Urinary bladder (tissue), 3 donors: ENCODE measurements at regions not wholly inside any gene's neighbourhood (a gene's known extent, or its start where the extent isn't known, plus 50 kb on each side); places are given as distances from the start of the nearest gene placed in this dataset.

Experiments used
- DNase-seq: peaks from one replicate; pipeline ENCODE4 v3.0.0-alpha.2; 2015; ENCODE audit errors: extremely low spot score
- H3K27ac ChIP-seq: one replicate; pipeline ENCODE4 v1.5.1; 2013; ENCODE audit warnings: low read depth, mild to moderate bottlenecking, moderate library complexity
- H3K36me3 ChIP-seq: one replicate; pipeline ENCODE4 v1.6.1; 2013; ENCODE audit warnings: mild to moderate bottlenecking, moderate library complexity; ENCODE audit not compliant: insufficient read depth
- H3K4me1 ChIP-seq: one replicate; pipeline ENCODE4 v1.6.1; 2013; ENCODE audit warnings: mild to moderate bottlenecking, moderate library complexity; ENCODE audit not compliant: insufficient read depth
- H3K4me3 ChIP-seq: one replicate; pipeline ENCODE4 v1.5.1; 2013; ENCODE audit warnings: low read depth, low read length
- WGBS: extraction: QIAGEN DNeasy Blood & Tissue Kit; methylation state at CpG from one replicate; pipeline ENCODE4 v1.1.7; 2013; 5-methylcytosine and 5-hydroxymethylcytosine counted together
- donor health status: healthy with polysubstance abuse.
- donor health status: healthy.

- 81% methylated on average over 7 of the region's 7 CpGs for WGBS
- Histone ChIP-seq H3K36me3 (no peaks in the 10 kb centered on the region), H3K27ac (no peak overlapping the region), H3K4me1 (no peaks in the 10 kb centered on the region), H3K4me3 (no peak overlapping the region)
- DNase-seq, result no peak
Observed at GRCh38 chr12:114858388-114859146, 174.6 kb upstream of the TBX3 start.

- Histone ChIP-seq H3K4me3 (no peak overlapping the region), H3K4me1 (no peaks in the 10 kb centered on the region), H3K36me3 (no peaks in the 10 kb centered on the region), H3K27ac (no peak overlapping the region)
- 95% methylated on average over 3 of the region's 3 CpGs for WGBS
- no peak for DNase-seq
Observed at GRCh38 chr12:114855678-114856077, 171.7 kb upstream of the TBX3 start.

- Histone ChIP-seq H3K4me3 (no peak overlapping the region), H3K27ac (no peak overlapping the region), H3K4me1 (no peaks in the 10 kb centered on the region), H3K36me3 (no peaks in the 10 kb centered on the region)
- DNase-seq, result no peak
- 44% methylated on average over 10 of the region's 10 CpGs for WGBS
Observed at GRCh38 chr12:114852976-114853529, 169.1 kb upstream of the TBX3 start.

GRCh38 chr12:114851981-114852380 lies 168.0 kb upstream of the TBX3 start:
- no peak overlapping the region for H3K27ac ChIP-seq
- 88% methylated on average over 7 of the region's 7 CpGs for WGBS
- H3K4me3 ChIP-seq, result no peak overlapping the region
- H3K4me1 ChIP-seq, result peaks cover 2% of the 10 kb centered on the region
- H3K36me3 ChIP-seq, result no peaks in the 10 kb centered on the region
- DNase-seq, result no peak

- Histone ChIP-seq H3K36me3 (no peaks in the 10 kb centered on the region), H3K27ac (no peak overlapping the region), H3K4me1 (peaks cover 2% of the 10 kb centered on the region), H3K4me3 (no peak overlapping the region)
- DNase-seq, result peak; percentile 77
- WGBS, result 93% methylated on average over 7 of the region's 7 CpGs
Observed at GRCh38 chr12:114850661-114851275, 166.8 kb upstream of the TBX3 start.

GRCh38 chr12:114848666-114849065 lies 164.7 kb upstream of the TBX3 start:
- Histone ChIP-seq H3K27ac (no peak overlapping the region), H3K4me1 (peaks cover 2% of the 10 kb centered on the region), H3K4me3 (no peak overlapping the region), H3K36me3 (no peaks in the 10 kb centered on the region)
- WGBS, result 71% methylated on average over 2 of the region's 2 CpGs
- DNase-seq, result no peak

- Histone ChIP-seq H3K27ac (no peak overlapping the region), H3K4me3 (no peak overlapping the region), H3K36me3 (no peaks in the 10 kb centered on the region), H3K4me1 (peaks cover 2% of the 10 kb centered on the region)
- WGBS, result 63% methylated on average over 11 of the region's 11 CpGs
- DNase-seq, result no peak
Observed at GRCh38 chr12:114847441-114848035, 163.6 kb upstream of the TBX3 start.

GRCh38 chr12:114846771-114847170 lies 162.8 kb upstream of the TBX3 start:
- 69% methylated on average over 8 of the region's 8 CpGs for whole genome bisulfite sequencing

GRCh38 chr12:114841557-114842251 lies 157.7 kb upstream of the TBX3 start:
- no peaks in the 10 kb centered on the region for H3K36me3 ChIP-seq
- H3K4me1 ChIP-seq, result no peaks in the 10 kb centered on the region
- no peak for DNase-seq
- H3K27ac ChIP-seq, result no peak overlapping the region
- 87% methylated on average over 5 of the region's 5 CpGs for WGBS
- H3K4me3 ChIP-seq, result no peak overlapping the region

More at GRCh38 chr12:114846771-114847170, 162.8 kb upstream of the TBX3 start:
- Histone ChIP-seq H3K36me3 (no peaks in the 10 kb centered on the region), H3K4me3 (no peak overlapping the region), H3K4me1 (peaks cover 2% of the 10 kb centered on the region), H3K27ac (no peak overlapping the region)
- no peak for DNase-seq

GRCh38 chr12:114838480-114838879 lies 154.5 kb upstream of the TBX3 start:
- no peak for DNase-seq
- Histone ChIP-seq H3K36me3 (no peaks in the 10 kb centered on the region), H3K27ac (no peak overlapping the region), H3K4me1 (no peaks in the 10 kb centered on the region), H3K4me3 (no peak overlapping the region)
- whole genome bisulfite sequencing, result 94% methylated on average over 9 of the region's 9 CpGs

- DNase-seq, result no peak
- Histone ChIP-seq H3K4me3 (no peak overlapping the region), H3K27ac (no peak overlapping the region), H3K36me3 (no peaks in the 10 kb centered on the region), H3K4me1 (no peaks in the 10 kb centered on the region)
- 97% methylated on average over 3 of the region's 3 CpGs for WGBS
Observed at GRCh38 chr12:114836609-114837008, 152.6 kb upstream of the TBX3 start.

- H3K27ac ChIP-seq, result no peak overlapping the region
- no peak overlapping the region for H3K4me3 ChIP-seq
- H3K36me3 ChIP-seq, result no peaks in the 10 kb centered on the region
- DNase-seq, result no peak
- no peaks in the 10 kb centered on the region for H3K4me1 ChIP-seq
- 84% methylated on average over 2 of the region's 2 CpGs for WGBS
Observed at GRCh38 chr12:114835031-114835430, 151.1 kb upstream of the TBX3 start.

- no peak overlapping the region for H3K4me3 ChIP-seq
- no peaks in the 10 kb centered on the region for H3K4me1 ChIP-seq
- no peak overlapping the region for H3K27ac ChIP-seq
- DNase-seq, result no peak
- 48% methylated on average over 3 of the region's 3 CpGs for WGBS
- no peaks in the 10 kb centered on the region for H3K36me3 ChIP-seq
Observed at GRCh38 chr12:114834621-114835020, 150.6 kb upstream of the TBX3 start.
